GM18505 (cell line): ENCODE measurements at regions not wholly inside any gene's neighbourhood (a gene's known extent, or its start where the extent isn't known, plus 50 kb on each side); places are given as distances from the start of the nearest gene placed in this dataset.
"Not testable (repeated sequence)": the region's sequence is repeated elsewhere in the genome, so short reads cannot be mapped to it uniquely, and the experiment has no call there.

ENCODE experiments used
- ATAC-seq: cut with Tn5 transposase; IDR thresholded peaks from one replicate; pipeline ENCODE4 v1.9.1; 2021; ENCODE audit not compliant: unreplicated experiment
- POLR2A ChIP-seq: IDR thresholded peaks from 4 replicates; pipeline ENCODE4 v1.6.1; 2011; ENCODE audit warnings: borderline replicate concordance; ENCODE audit not compliant: insufficient read depth, insufficient read length; ENCODE audit errors: extremely low read depth

GRCh38 chr4:171524903-171525302 is 288.3 kb upstream of the GALNTL6 start:
- ATAC-seq: no peak
- TF ChIP-seq POLR2A: no peak

- ATAC-seq: no peak
- no peak for TF ChIP-seq POLR2A
These were observed 291.5 kb upstream of the GALNTL6 start for GRCh38 chr4:171521726-171522125.

GRCh38 chr4:171519457-171519856 is 293.7 kb upstream of the GALNTL6 start:
- ATAC-seq: no peak
- no peak for TF ChIP-seq POLR2A

- no peak for ATAC-seq
These were observed 295.3 kb upstream of the GALNTL6 start for GRCh38 chr4:171517883-171518282.

GRCh38 chr4:171516694-171517093 is 296.5 kb upstream of the GALNTL6 start:
- no peak for ATAC-seq
- no peak for TF ChIP-seq POLR2A

More at GRCh38 chr4:171517883-171518282, 295.3 kb upstream of the GALNTL6 start:
- TF ChIP-seq POLR2A: no peak

GRCh38 chr4:171484681-171485080 is 328.5 kb upstream of the GALNTL6 start:
- TF ChIP-seq POLR2A: no peak
- no peak for ATAC-seq

GRCh38 chr4:171478181-171478580 is 335.0 kb upstream of the GALNTL6 start:
- no peak for TF ChIP-seq POLR2A
- ATAC-seq: no peak

- ATAC-seq: not testable (repeated sequence)
These were observed 338.1 kb upstream of the GALNTL6 start for GRCh38 chr4:171475111-171475510.

GRCh38 chr4:171473155-171473554 is 340.0 kb upstream of the GALNTL6 start:
- TF ChIP-seq POLR2A: no peak
- no peak for ATAC-seq

- TF ChIP-seq POLR2A: no peak
- no peak for ATAC-seq
These were observed 341.0 kb upstream of the GALNTL6 start for GRCh38 chr4:171472230-171472629.

- TF ChIP-seq POLR2A: no peak
- no peak for ATAC-seq
These were observed 348.7 kb upstream of the GALNTL6 start for GRCh38 chr4:171464499-171464898.

GRCh38 chr4:171461191-171461590 is 352.0 kb upstream of the GALNTL6 start:
- TF ChIP-seq POLR2A: no peak
- ATAC-seq: no peak

GRCh38 chr4:171448919-171449481 is 364.2 kb upstream of the GALNTL6 start:
- ATAC-seq: no peak
- TF ChIP-seq POLR2A: no peak

- TF ChIP-seq POLR2A: no peak
- no peak for ATAC-seq
These were observed 364.8 kb upstream of the GALNTL6 start for GRCh38 chr4:171448358-171448757.
